ENCODE measurements at regions not wholly inside any gene's neighbourhood (a gene's known extent, or its start where the extent isn't known, plus 50 kb on each side); places are given as distances from the start of the nearest gene placed in this dataset.

- DNase-seq, result no peak
These were observed 158.2 kb downstream of the TRIM29 start for GRCh38 chr11:119979701-119980100.

GRCh38 chr11:119978696-119979095 is 159.2 kb downstream of the TRIM29 start:
- DNase-seq, result no peak

DNA sequence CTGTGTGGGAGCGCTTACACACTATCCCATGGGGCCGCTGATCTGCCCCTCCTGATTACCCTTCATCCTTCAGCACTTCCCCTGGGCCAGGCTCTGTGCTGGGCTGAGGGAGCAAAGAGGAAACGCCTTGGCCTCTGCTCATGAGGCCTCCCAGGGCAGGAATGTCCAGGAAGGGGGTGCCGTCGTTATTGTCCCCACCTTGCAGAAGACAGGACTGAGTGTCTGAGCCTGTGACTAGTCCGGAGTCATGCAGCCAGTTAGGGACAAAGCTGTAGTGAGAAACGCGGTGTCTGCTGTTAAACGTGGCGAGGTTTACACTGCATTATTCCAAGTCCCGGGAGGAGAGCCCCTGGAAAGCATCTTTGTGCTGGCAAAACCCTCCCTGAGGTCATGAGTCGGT is 160.0 kb downstream of the TRIM29 start:
- DNase-seq, result no peak

DNA sequence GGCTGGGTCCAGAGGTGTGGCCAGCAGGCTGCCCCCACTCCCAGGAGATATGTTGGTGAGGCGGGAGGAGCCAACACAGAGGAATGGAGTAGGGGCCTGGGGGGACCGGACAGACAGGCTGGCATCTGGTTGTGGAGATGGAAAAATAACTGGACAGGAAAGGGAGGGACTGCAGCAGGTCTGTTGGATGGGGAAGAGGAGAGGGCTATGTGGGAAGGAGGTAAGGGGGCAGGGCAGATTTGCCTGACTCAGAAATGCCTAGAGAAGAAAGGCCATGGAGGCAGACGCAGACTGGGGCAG is 160.4 kb downstream of the TRIM29 start:
- DNase-seq, result no peak

DNA sequence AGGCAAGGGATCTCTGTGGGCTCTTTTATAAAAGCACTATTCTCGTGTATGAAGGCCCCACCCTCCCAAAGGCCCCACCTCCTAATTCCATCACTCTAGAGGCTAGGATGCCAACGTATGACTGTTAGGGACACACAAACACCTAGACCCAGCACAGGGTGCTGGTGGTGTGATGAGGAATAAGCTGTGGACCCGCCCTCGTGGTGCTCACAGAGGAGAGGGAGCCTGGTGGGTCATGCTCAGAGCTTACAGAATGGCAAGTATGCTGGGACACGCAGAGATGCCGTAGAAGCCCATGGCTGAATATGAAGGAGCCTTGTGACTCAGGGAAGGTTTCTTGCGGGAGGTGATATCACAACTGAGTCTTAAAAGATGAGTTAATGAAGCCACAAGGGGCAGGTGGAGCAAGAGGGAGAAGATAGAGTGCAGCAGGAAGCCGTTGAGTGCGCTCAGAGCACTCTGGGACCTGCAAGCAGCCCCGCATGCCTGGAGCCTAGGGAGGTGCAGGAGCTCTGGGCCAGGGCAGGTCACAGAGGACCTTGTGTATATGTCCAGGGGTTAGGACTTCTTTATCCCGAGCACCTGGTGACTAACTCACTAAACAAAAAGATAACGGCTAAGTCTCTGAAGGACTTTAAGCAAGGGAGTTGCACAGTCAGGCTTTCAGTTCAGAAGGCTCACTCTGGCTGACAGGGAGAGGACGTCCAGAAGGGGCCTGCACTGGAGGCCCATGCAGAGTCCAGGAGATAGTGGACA is 160.9 kb downstream of the TRIM29 start:
- DNase-seq, result no peak

- DNase-seq, result no peak
These were observed 162.3 kb downstream of the TRIM29 start for GRCh38 chr11:119975561-119976152.

DNA sequence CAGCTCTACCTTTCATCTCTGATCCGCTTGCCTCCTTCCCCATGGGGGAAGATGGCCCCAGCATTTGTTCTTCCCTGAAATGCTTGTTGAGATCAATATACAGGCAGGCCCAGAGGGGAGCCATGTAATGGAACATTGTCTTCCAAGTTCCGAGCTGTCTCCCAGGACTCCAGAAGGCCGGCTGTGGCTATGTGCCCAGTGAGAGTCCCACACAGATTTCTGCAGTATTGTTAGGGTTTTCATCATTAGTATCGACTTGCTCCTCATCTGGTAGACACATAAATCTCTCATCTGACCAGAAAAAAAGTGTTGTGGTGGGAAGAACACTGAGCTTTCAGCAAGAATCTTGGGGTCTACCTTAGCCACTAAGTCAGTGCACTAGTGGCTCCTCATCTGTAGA is 163.4 kb downstream of the TRIM29 start:
- DNase-seq, result no peak

DNA sequence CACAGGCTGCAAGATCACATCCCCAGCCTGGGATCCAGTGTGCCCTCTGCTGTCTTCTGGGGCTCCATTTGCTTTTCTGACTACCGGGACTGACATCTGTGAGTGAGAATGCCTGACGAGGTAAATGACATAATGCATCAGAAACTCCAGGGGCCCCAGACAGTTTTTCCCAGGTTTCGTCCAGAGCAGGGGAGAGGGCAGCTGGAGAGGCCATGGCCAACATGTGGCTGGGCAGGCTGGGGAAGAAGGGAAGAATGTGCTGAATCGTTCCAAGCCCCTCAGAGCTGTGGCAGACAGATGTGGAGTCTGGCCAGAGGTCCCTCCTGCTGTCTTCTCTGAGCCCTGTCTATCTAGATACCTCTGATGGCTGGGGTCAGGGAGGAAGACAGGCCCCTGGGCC is 163.9 kb downstream of the TRIM29 start:
- no peak for DNase-seq

DNA sequence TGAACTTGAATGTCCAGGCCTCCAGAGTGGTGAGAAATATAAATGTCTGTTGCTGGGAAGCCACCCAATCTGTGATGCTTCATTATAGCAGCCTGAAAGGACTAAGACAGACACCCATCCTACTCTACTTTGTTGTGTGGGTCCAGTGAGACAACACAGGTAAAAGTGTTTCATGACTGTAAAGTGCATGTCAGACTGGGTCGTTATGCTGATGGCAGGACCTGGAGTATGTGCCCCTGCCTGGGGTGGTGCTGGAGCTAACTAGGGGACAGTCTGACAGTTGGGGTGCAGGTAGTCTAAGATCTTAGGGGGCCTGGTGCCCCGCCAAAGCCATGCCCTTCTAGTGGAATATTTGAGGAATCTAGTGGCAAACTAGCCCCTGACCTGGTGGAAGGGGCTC is 165.6 kb downstream of the TRIM29 start:
- DNase-seq, result no peak

- no peak for DNase-seq
These were observed 167.2 kb downstream of the TRIM29 start for GRCh38 chr11:119970555-119971304.

DNA sequence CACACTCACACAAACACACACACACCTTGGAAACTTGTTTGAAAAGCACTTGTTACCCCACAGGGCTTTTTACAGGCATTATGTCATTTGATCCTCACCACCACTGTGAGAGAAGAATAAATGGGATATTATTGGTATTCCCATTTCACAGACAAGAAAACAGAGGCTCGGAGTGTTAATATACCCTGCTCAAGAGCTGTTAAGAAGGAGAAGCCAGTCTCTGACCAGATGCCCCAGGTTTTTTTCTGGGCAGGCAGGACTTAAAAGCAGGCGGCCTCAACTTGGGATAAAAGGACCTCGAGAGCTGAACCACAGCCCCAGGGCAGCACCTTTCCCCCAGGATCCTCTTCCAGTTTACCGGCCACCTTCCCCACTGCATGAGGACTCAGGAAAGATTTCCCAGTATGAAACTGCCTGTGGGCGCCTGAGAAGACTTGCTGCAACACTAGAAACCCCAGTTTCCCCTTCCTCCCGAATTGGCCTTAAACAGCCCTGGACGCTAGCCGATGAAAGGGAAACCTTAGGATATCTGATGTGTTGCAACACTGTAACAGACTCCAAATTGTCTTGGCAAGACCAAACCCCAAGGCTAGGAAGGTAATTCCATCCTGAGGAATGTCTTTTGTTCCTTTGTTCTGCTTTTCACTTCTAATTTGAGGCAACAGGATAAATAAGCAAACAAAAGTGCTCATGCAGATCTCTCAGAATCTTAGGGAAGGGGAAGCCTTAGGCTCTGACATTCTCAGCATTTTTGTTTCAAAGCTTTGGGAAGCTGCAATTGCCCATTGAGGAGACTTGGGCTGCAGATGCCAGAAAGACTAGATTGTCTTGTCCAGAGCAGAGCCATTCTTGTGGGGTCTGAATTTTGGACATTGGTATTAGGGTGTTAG is 173.5 kb downstream of the TRIM29 start:
- DNase-seq, result no peak

GRCh38 chr11:119957951-119958350 is 180.0 kb downstream of the TRIM29 start:
- DNase-seq, result no peak

DNA sequence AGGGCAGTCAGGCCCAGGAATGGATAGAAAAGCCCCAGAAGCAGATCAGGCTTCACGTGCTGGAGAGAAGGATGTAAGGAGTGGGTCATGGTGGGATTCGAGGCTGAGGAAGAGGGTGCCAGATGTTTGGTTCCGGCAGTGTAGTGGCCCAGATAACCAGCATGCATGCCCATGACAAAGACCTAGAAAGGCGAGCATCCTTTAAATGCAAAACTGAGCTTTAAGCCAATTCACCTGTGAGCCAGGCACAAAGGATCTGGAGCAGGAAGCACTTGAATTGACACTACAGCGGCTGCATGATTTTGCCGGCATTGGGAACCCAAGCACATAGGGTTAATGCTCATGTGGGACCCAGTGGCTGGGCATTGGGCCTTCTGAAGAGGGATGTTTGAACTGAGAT is 185.5 kb downstream of the TRIM29 start:
- DNase-seq, result no peak

DNA sequence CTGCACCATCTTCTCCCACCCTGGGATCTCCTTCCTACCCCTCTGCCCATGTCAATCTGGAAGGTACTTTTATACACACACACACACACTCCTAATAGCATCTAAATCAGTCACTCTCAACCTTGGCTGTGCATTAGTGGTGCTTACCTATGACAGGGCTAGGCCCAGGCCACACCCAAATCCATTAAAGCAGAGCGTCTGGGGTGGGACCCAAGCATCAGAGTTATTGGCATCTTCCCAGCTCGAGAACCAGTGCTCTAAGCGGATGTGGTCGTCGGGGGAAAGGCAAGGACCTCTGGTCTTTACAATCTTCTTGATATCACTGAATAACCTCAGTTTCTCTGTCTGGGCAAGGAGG is 194.6 kb downstream of the TRIM29 start:
- DNase-seq, result no peak

GRCh38 chr11:119942583-119943297 is 195.2 kb downstream of the TRIM29 start:
- no peak for DNase-seq

- no peak for DNase-seq
These were observed 196.1 kb downstream of the TRIM29 start for GRCh38 chr11:119941636-119942411.

DNA sequence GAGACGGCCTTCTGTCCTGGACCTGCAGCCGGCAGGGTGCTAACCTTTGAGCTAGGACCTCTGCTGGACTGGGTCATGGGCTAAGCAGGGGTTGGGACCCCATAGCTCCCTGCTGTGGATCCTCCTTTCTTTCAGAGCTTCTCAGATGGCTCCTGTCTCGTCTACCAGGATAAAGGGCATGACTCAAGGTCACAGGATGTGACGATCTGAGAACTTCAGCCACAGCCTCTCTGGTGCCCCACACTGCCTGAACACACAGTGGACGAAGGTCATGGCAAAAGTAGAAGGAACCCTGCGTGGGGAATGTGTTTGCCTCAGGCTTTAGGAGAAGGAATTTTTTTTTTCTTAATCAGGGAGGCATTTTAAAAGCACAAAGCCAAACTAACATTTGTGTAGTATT is 196.7 kb downstream of the TRIM29 start:
- no peak for DNase-seq

DNA sequence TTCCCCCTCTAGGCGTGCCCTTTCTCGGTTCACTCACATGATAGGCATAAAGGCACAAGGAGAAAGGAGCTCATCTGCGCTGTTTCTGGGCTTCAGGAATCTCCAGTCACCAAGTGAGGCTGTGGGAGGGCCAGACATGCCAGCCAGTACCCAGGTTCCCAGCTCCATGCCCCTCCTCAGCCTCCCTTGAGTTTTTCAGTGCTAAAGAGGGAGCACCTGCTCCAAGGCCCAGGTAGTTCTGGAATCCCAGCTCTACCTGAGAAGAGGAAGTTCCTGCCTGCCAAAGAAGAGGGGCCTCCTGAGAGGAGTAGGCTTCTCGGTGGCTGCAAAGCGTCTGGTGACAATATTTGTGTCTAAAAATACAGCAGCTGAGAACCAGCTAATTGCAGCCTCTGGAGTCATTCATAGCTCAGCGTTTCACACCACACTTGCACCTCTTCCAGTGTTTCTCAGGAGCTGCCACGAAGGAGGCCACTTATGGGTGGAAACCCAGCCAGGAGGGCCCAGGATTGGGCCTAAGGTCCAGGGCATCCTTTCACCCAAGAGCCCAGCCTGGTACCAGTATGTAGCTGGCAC is 197.4 kb downstream of the TRIM29 start:
- DNase-seq, result no peak

DNA sequence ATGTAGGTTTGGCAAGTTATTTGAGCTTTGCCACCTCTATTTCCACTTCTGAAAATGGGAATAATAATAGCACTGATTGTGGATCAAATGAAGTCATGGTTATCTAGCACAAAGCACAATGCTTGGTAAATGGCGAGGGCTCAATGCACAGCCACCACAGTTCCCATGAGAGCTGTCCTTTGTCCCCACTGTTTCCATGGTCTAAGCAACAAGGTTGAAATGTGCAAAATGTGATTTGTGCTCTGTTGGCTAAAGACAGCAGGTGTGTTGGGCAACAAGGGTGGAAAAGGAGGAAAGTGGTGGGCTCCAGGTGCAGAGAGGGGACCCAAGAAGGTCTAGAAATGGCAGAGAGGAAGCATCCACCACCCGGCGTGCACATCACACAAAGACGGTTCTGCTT is 200.5 kb downstream of the TRIM29 start:
- DNase-seq, result no peak

- DNase-seq, result no peak
These were observed 201.5 kb downstream of the TRIM29 start for GRCh38 chr11:119936426-119936825.

DNA sequence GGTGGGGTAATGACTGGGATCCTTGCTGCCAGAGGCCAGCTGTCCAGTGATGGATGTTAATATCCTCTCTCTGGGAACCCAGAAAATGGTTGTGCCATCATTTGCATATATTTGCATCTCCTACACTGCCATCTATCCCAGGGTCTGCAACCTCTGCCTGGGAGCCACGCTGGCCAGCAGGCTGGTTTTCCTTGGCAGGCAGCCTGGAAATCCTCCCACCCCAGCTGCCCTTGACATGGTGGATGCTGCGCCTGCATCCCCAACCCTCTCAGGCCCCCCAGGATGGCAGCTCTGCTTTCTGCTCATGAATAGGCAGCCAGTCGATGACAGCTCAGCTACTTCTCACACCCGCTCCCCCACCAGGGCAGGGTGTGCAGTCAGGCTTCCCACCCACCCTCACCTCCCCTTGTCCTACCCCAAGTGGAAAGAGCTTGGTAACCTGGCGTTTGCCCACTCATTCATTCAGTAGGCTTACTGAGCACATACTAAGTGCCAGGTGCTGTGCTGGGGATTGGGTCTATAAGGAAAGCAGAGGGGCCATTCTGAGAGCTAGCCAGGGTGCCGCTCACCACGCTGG is 202.5 kb downstream of the TRIM29 start:
- DNase-seq, result no peak
